ENCODE measurements at regions not wholly inside any gene's neighbourhood (a gene's known extent, or its start where the extent isn't known, plus 50 kb on each side); places are given as distances from the start of the nearest gene placed in this dataset.
"Not testable (repeated sequence)": the region's sequence is repeated elsewhere in the genome, so short reads cannot be mapped to it uniquely, and the experiment has no call there.

GRCh38 chr5:153939101-153939500 is 99.6 kb downstream of the FAM114A2 start:
- DNase-seq (ENCODE audit: low read depth), result no peak

- peak; percentile 20 for DNase-seq (ENCODE audit: low read depth)
Measured at GRCh38 chr5:153938191-153938842, 100.4 kb downstream of the FAM114A2 start.

- DNase-seq (ENCODE audit: low read depth), result no peak
Measured at GRCh38 chr5:153937661-153938060, 101.0 kb downstream of the FAM114A2 start.

DNA sequence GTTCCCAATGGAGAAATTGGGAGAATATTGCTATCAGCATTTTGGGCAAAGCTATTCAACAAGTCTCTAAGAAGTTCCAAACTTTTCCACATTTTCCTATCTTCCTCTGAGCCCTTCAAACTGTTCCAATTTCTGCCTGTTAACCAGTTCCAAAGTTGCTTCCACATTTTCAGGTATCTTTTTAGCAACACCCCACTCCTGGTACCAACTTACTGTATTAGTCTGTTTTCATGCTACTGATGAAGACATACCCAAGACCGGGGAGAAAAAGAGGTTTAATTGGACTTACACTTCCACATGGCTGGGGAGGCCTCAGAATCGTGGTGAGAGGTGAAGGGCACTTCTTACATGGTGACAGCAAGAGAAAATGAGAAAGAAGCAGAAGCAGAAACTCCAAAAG is 103.6 kb downstream of the FAM114A2 start:
- not testable (repeated sequence) for DNase-seq (ENCODE audit: low read depth)

DNA sequence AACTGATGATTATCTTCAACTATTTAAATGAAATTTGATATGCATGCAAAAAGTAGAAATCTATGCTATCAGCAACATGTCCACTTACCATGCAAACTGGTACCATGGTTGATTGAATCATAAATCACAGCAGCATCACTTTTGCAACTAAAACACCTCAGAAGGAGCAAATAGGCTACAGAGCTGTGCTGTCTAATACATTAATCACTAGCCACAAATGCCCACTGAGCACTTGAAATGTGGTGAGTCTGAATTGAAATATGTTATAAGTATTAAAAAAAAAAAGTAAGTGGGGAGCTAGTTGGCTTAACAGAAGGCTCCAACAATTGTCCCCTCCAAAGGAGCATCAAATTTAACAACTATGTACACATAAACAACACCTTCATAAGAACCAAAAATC is 112.5 kb downstream of the FAM114A2 start:
- DNase-seq (ENCODE audit: low read depth), result peak; percentile 68

DNA sequence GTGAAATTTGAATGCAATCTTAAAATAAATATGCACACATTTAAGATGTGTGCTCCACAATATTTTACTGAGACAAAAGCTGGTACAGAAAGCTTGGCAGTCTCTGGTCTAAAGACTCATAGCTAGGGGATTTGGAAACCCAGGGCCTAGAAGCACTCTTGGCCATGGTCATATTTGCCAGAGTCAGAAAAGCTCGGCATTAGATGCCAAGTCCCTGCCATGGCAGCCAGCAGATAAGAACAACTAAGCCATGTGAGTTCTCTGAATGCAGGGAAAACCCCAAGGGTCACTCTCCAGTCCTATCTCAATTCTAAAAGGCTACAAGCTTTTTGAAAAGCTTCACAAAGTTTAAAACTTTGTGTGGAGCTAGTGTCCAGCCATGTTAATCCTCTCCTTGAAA is 119.5 kb downstream of the FAM114A2 start:
- no peak for DNase-seq (ENCODE audit: low read depth)

DNA sequence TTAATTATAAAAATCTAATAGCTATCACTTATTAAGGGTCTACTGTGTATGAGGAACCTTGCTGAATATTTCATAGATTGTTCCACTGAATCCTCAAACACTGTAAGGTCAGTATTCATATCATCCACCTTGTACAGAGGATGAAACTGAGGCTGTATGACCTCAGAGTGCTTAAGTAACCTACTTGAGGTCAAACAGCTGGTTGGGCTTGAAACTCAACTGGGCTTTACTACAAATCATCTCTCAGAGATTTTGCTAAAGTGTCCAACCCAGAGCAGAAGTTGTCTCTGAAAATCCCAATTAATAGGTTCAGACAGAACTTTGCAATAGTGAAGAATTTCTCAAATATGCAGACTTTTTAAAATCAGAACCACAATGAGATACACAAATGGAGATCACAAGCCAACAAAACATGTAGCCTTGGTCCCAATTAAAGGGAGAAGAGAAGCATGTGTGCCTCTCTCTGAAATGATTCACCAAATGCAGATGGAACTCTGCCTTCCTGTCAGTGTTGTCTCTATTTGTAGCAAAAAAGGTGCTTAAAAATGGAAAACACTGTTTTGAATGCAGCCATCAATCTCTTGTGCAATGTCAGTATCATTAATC is 131.4 kb downstream of the FAM114A2 start:
- no peak for DNase-seq (ENCODE audit: low read depth)

DNA sequence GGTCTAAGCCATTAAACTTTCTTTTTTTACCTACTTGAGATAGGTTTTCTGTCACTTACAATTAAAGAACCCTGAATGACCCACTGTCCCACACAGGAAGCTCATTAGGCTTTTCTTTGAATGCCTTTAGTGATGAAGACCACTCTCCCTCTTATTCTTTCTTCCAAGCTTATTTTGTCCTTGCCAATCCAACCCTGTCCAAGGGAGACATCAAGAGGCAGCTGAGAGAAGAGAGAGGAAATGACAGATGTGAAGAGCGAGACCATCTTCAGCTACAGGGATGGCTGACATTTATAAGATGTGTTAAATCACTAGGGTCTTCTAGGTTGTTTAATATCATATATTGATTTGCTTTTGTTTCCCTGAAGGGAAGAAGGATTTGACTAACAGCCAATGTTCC is 133.5 kb downstream of the FAM114A2 start:
- peak; percentile 26 for DNase-seq (ENCODE audit: low read depth)

DNA sequence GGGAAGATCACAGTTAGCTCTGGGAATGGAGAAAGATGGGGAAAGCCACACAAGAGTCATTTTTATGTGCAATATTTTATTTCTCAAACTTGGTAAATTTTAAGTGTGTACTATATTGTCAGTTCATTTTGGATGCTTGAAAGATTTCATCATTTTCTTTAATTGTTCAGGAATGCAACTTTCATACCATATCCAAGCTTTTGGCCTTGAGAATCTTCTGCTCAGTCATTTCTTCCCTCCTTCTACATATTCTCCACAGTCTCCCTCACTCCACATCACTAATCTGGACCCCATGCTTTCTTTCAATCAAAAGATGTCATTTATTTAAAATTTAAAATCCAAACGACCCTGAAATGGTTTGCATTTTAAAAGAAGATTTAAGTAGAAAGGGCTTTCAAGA is 135.4 kb downstream of the FAM114A2 start:
- DNase-seq (ENCODE audit: low read depth), result no peak

DNA sequence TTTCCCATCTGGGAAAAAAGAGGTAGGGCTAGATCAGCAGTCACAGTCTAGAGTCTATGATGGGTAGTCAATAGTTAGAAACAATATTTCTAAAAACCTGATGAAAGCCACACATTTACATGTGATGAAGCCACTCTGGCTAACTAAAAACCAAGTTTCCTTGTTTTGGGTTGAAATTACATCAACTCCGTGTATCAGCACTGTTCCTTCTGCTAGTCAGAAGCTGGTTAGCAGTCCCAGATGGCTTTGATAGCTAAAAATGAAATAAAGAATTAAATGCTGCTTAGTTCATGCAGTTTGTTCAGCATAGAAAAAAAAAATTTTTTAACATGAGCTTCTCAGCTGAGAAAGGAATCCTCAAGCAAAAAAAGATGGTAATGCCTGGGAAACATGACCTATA is 136.7 kb downstream of the FAM114A2 start:
- no peak for DNase-seq (ENCODE audit: low read depth)

DNA sequence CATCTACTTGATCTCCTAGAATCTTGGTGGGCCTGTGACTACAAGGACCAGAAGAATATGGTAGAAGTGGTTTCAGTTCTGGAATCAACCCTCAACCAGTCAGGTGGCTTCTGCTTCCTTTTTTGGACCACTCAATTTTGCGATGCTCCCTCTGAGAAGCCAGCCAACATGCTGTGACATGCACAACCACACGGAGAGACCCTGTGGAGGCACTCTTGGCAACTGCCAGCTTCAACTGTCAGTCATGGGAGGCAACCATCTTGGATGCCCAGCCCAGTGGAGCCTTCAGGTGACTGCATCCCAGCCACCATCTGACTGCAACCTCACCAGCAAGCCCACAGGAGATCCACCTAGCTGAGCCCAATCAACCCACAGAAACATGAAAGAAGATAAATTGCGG is 137.3 kb downstream of the FAM114A2 start:
- peak; percentile 43 for DNase-seq (ENCODE audit: low read depth)

DNA sequence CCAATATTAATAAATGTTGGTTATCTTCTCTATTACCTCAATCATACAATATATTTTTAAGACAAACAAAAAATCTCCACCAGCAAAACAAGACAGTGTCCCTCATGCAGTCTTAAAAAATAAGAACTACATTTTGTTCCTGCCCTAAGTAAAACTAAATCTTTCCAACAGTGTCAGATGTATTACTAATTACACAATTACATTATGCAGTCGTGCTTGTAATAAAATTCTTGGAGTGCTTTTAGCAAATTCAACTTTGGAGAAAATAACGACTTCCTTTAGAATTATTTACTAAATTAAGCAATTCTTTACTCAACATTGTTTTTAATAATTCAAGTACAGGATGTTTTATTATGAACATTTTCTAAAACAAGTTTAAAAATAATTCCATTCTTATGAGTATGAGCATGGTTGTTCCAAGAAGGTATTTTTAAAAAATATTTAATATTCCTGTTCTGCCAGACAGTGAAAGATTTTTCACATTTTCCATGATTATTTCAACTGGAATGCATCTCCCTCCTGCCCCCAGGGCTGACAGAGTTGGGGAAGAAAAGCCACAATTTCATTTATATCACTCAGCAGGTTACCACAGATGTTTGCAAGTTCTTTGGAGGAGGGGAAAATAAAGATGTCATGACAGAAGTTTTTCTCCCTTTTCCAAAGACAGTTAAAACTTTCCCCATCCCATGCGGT is 137.9 kb downstream of the FAM114A2 start:
- peak; percentile 94 for DNase-seq (ENCODE audit: low read depth)

- DNase-seq (ENCODE audit: low read depth), result peak; percentile 30
Measured at GRCh38 chr5:153899746-153900145, 139.0 kb downstream of the FAM114A2 start.

DNA sequence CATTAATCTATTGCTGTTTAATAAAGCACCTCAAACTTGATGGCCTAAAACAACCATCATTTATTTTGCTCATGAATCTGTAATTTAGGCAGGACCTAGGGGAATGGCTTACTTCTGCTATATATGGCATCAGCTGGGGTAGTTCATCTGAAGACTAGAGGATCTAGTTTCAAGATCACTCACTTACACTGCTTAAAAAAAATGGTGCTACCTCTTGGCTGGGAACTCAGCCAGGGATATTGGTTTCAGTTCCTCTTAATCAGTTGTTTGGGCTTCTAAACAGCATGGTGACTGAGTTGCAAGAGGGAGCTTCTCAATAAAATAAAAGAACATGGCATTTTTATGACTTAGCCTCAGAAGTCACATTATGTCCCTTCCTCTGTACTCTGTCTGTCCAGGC is 142.0 kb downstream of the FAM114A2 start:
- DNase-seq (ENCODE audit: low read depth), result peak; percentile 88

GRCh38 chr5:153896117-153896516 is 142.6 kb downstream of the FAM114A2 start:
- peak; percentile 69 for DNase-seq (ENCODE audit: low read depth)

DNA sequence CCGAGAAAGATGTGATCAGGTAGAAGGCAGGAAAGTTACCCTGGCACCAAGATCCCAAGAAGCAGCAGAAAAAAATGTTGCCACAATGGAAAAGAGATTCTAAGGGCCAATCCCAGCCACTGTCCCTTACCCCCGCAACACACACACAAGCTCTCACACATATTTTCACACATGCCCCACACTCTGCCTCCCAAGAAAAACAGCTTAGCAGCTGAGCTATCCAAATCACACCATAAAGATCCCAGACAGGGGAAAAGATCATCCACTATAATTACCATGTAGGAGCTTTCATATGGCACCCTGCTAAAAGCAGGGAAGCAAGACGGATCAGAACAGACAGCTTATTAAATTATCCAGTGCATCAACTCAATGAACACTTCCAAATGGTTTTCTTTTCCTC is 143.4 kb downstream of the FAM114A2 start:
- DNase-seq (ENCODE audit: low read depth), result no peak

DNA sequence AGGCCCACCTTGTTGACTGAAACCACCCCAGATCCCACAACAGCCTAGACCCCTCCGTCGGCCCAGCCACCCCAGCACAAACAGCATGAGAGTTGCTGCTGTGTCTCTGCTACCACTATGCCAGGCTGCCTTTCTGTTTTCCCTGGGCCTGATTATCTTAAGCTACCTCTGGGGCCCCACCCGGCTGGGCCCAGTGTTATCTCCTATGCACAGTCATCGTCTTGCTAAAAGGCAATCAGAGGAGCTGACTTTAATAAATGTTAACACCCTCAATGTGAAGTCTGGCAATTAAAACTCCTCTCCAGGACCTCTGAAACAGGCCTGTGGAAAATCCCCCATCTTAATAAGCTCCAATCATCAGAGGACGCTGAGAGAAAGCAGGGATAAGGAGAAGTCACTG is 144.9 kb downstream of the FAM114A2 start:
- no peak for DNase-seq (ENCODE audit: low read depth)

GRCh38 chr5:153891394-153891793 is 147.3 kb downstream of the FAM114A2 start:
- no peak for DNase-seq (ENCODE audit: low read depth)

- no peak for DNase-seq (ENCODE audit: low read depth)
Measured at GRCh38 chr5:153888781-153889180, 149.9 kb downstream of the FAM114A2 start.

DNA sequence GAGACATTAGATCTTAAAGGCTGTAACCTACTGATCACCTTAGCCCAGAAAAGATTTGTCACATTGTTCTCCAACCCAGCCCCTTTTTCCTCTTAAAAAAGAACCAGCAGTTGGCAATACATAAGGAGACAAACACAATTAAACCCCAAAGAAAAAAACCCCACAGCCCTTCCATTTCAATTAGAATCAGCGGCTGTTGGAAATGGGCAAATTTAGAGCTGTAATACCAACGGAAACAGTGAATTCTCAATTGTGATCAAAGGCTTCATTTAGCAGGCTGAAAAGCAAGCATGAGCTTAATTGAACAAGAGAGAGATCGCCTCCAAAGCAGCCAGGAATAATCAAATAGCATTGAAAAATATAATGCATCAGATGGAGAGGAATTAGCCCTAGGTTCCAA is 153.6 kb downstream of the FAM114A2 start:
- DNase-seq (ENCODE audit: low read depth), result no peak

- DNase-seq (ENCODE audit: low read depth), result no peak
Measured at GRCh38 chr5:153884612-153884957, 154.1 kb downstream of the FAM114A2 start.

DNA sequence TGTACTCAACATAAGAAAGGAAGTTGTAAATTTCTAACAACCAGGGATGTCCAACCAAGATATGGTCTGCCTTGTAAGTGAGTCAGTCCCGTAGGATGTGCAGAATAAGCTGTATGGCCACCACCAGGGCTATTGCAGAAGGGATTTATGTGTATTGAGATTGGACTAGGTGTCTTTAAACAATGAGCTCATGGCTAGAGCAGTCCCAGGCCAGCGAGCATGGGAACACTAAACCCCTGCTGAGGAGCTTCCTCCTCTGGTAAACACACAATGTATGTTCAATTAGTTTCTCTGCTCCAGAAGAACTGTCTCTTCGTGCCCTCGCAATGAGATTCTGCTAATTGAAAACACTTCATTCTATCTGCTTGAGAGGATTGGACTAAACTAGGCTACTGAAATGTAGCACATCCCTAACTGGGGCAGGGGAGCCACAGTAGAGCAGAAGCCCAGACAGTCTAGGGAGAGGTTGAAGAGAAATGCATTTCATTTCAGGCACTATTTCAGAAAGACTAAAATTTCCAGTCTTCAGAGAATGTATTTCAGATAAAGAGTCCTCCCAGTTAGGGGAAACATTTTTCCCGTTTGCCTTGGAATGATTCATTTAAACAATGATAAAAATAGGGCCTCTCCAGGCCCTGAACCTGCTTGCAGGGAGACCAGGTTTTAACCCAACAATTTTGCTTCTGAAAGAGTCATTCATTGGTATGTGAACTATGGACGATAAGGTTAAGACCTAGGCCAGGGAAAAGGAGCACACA is 154.7 kb downstream of the FAM114A2 start:
- DNase-seq (ENCODE audit: low read depth), result peak; percentile 45

DNA sequence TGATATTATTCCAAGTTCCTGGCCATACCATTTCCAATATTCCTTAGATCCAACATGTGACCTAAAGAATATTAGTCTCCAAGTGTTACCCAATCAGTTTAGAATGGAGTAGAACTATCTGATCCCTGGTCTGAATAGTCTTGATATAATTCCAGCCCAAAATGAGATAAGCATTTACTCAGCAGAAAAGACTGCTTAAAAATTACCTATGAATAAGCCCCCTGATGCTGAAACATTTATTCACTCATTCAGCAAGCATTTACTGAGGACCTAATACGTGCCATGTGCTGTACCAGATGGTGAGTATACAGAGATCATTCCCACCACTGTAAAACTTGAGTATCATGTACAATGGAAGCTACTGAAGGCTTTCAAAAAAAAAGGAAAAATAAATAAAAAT is 157.0 kb downstream of the FAM114A2 start:
- no peak for DNase-seq (ENCODE audit: low read depth)
